Pulmonary artery endothelial cell (primary cell): ENCODE measurements at regions not wholly inside any gene's neighbourhood (a gene's known extent, or its start where the extent isn't known, plus 50 kb on each side); places are given as distances from the start of the nearest gene placed in this dataset.

ENCODE experiments used
- DNase-seq: peaks from one replicate; pipeline ENCODE4 v3.0.0-alpha.2; 2011; ENCODE audit warnings: low read depth, low spot score

DNA sequence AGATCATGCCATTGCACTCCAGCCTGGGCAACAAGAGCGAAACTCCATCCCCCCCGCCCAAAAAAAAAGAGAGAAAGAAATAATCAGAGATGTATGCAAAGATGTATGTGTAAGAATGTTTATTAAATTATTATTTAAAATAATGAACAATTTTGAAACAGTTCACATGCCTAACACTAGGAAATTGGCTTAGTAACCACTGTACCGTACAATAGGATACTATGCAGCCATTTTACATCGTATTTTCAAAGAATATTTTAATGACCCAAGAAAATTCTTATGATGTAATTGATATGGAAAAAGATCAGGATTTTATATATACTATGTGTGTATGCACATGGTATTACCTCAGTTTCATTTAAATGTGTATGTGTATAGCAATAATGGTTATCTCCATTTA lies 190.5 kb downstream of the ZFP36L2 start:
- no peak for DNase-seq

DNA sequence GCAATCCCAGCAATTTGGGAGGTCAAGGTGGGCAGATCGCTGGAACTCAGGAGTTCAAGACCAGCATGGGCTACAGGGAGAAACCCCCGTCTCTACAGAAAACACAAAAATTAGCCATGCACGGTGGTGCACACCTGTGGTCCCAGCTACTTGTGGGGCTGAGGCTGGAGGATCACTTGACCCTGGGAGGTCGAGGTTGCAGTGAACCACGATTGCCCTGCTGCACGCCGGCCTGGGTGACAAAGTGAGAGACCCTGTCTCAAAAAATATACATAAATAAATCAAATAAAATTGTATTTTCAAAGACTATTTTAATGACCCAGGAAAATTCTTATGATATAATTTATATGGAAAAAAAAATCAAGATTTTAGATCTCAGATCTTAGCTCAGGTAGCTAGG lies 191.5 kb downstream of the ZFP36L2 start:
- DNase-seq: no peak

- DNase-seq: no peak
Measured at GRCh38 chr2:43034242-43034619, 192.2 kb downstream of the ZFP36L2 start.

- DNase-seq: no peak
Measured at GRCh38 chr2:43033466-43034241, 192.8 kb downstream of the ZFP36L2 start.

- DNase-seq: no peak
Measured at GRCh38 chr2:43033016-43033270, 193.5 kb downstream of the ZFP36L2 start.

- DNase-seq: no peak
Measured at GRCh38 chr2:43032213-43033015, 194.0 kb downstream of the ZFP36L2 start.

GRCh38 chr2:43031471-43032212 lies 194.8 kb downstream of the ZFP36L2 start:
- DNase-seq: no peak

- no peak for DNase-seq
Measured at GRCh38 chr2:43030551-43031307, 195.7 kb downstream of the ZFP36L2 start.

DNA sequence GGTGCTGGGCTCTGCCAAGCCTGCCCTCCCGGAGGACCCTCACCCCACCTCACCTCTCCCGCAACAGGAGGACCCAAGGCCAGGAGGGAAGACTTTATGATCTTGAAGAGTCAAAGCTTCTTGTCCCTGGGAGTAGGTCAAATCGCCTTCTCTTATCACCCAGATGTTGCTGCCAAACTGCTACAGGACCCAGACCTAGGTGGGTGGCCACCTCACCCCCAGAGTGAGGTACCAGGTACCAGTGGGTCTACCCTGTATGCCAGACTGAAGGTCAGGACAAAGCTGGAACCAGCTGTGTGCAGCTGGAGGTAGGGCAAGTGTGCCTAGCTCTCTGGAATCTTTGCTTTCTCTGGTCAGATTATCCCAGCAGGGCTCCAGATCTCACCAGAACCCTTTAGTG lies 197.2 kb downstream of the ZFP36L2 start:
- no peak for DNase-seq

DNA sequence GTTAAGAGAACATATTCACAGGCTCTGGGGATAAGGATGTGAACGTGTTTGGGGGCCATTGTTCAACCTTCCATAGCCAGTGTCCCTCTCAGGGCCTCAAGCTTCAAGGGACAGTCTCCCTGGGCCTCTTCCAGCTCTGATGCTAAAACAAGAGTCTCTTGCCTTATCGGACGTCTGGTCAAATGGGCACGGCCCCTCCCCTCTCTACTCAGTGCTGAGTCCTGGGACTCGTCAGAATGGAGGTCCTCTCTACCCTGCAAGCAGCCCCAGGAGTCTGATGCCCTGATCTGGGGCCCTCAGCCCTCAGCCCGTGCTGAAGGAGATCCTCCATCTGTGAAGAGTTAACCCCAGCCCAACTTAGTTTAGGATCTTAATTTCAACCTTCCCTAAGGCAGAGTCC lies 198.2 kb downstream of the ZFP36L2 start:
- no peak for DNase-seq

DNA sequence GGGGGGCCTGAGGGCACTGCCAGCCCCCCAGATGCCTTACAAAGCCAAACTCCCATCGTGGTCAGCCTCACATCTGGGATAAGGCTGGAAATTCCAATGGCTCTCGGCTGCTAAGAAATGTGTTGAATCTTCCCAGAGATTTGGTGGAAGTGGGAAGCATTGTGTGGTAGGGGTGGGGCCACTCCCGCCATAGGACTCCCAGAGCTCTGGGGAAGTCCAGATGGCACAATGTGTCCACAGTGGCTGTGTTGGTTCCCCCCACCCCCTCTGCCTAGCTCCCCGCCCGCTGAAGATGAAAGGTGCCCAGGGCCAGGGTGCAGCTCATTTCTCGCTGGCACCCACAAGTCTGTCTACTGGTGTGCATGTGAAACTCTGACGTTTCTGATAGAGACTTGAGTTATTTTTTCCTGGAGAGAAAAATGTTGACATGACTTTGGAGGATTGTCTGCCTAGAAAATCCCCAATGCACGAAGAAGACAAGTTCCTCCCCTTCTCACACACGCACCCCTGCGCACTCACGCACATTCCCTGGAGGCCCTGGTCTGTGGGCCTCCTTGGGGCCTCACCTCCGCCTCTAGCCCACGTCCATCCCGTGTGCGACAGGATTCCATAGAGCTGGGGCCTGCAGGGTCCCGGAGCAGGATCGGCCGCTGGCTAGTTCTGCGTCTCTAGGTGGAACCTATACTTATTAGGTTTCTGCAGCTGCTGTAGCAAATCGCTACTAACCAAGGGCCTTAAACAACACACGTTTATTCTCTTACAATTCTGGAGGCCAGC lies 199.1 kb downstream of the ZFP36L2 start:
- DNase-seq: no peak

DNA sequence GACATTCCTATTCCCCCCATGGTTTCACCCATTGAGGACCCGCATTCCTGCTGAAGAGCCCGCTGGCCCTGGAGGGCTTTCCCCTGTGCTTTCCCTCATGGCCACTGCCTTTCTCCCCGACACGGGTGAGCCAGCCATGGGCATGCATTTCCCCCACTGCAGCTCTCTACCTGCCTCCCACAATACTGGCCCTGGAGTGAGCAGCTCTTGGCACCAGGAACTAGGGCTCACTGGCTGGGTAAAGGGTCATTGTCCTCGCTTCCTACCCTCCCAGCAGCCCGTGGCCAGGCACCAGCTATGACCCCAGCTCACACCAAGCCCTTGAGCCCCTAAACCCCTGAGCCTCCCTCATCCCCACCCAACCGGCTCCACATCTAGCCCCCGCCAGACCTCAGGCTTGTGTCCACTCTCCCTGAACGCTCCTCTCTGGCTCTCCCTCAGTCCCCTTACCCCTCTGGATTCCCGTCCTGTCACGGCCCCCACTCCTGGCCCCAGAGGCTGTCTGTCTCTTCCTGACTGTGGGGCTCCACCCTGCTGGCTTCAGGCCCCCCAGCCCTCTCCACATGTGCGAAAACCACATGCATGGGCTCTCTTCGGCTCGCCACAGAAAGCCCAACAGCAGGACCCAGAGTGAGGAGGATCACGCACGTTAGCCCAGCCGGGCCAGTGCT lies 199.8 kb downstream of the ZFP36L2 start:
- no peak for DNase-seq

DNA sequence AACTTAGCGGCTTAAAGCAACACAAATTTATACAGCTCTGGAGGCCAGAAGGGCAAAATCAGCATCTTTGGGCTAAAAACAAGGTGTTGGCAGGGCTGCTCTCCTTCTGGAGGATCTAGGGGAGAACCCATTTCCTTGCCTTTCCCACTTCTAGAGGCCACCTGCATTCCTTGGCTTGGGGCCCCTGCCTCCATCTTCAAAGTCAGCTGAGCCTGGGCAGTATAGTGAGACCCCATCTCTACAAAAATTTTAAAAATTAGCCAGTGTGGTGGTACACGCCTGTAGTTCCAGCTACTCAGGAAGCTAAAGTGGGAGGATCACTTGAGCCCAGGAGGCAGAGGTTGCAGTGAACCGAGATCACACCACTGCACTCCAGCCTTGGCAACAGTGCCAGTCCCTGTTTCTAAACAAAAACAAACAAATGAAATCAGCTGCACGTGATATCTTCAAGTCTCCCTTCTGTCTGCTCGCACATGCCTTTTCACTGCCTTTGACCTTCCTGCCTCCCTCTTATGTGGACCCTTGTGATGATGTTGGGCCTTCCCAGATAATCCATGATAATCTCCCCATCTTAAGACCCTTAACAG lies 200.6 kb downstream of the ZFP36L2 start:
- no peak for DNase-seq

- DNase-seq: no peak
Measured at GRCh38 chr2:43024515-43025011, 201.8 kb downstream of the ZFP36L2 start.

GRCh38 chr2:43023791-43024514 lies 202.5 kb downstream of the ZFP36L2 start:
- DNase-seq: no peak

- no peak for DNase-seq
Measured at GRCh38 chr2:43022896-43023295, 203.5 kb downstream of the ZFP36L2 start.

GRCh38 chr2:43021791-43022509 lies 204.5 kb downstream of the ZFP36L2 start:
- no peak for DNase-seq

DNA sequence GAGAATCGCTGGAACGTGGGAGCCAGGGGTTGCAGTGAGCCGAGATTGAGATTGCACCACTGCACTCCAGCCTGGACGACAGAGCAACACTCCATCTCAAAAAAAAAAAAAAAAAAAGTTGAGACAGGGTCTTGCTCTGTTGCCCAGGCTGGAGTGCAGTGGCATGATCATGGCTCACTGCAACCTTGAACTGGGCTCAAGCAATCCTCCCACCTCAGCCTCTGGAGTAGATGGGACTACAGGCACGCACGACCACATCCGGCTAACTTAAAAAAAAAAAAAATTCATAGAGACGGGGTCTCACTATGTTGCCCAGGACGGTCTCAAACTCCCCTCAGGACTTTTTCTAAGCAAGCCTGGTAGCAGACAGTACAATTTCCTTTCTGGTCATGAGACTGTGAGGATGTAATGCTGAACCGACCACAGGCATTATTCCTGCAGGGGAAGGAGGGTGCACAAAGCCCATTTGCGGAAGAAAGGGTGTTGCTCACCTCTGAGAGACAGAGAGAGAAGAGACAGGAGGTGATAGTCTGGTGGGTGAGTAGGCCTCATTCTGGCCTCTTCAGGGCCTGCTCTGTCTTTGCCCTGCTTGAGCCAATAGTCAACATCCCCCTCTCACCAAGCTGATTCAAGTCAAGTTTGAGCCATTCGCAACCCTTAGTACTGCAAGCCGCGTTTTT lies 205.3 kb downstream of the ZFP36L2 start:
- DNase-seq: no peak
